ENCODE measurements at regions not wholly inside any gene's neighbourhood (a gene's known extent, or its start where the extent isn't known, plus 50 kb on each side); places are given as distances from the start of the nearest gene placed in this dataset.

DNA sequence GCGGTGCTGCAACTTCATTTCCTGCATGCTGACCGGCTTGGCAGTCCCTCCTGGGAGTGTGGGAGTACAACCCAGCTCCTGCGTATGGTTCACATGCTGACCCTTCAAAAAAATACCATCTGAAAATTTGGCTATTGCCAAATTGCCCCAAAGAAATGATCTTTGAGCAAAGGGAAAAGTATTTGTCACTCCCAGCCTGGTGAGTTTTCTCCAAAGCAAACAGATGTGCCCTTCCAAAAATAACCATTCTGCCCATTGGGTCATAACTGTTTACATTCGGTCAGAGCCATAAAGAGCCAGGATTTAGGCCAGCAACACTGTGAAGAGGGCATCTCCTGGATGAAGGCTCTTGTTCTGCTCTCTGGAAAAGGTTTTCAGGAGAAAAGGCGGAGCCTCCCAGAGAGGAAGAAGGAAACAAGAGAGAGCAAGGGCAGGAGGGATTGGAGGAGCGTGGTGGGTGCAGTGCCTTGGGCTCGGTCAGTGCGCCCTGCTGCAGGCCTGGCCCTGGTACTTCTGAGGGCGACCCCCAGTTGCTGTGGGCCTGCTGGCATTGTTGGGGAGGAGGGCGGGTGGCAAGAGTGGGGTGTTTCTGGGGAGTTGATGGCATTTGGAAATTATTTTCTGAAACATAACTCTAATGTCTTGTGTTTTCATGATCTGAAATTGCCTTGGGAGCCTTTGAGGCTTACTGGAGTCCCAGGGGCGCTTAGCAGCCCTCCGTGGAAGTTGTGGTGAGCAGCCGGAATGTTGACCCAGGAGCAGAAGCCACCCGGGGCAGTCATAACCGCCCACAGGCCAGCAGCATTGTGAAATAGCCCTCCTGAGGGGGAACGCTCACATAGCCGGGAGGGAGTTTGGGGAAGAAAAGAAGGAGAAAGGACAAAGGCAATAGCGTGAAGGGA is 248.4 kb downstream of the MYLK4 start:
- DNase-seq, result no peak

DNA sequence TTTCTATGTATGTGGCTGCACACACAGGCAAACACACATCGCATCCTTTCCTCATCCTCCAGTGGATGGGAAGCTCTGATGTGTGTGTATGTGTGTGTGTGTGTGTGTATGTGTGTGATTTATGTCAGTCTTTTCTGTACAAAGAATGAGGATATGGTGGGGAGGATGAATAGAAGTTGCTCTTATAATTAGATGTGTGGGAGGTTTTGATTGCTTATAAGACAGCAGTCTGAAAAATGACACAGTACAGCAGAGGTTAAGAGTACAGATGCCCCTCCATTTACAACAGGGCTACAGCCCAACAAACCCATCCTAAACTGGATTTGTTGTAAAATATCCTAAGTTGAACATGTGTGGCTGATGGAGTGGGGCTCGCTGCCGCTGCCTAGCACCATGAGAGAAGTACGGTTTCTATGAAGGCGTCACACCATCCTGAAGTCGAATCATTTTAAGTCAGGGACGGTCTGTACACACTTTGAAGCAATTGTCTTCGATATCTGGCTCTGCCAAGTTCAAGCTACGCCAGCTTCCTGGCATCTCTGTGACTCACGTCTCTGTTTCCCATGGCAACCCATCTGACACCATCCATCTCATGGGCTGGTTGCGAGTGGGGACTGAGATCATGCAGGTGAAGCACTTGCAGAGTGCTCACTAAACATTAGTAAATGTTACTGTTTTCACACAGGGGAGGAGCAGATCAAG is 252.6 kb downstream of the MYLK4 start:
- peak; percentile 54 for DNase-seq

DNA sequence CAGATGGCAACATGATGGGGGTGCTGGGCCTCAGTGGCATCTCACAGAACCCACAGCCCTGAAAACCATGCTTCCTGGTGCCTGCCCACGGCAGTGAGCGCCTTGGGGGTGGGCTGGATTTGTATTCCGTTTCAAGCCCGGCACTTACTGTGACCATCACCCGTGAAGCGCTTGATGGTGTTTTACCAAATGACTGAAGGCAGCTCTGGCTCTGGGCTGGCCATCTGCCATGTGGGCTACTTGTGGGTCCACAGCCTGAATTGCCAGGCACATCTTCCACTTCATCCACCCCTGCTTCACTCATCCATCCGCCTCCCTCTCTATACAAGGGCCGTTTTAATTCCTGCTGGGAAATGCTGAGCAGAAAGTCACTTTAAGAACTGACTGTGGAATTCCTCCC is 250.9 kb upstream of the GMDS start:
- DNase-seq, result no peak

DNA sequence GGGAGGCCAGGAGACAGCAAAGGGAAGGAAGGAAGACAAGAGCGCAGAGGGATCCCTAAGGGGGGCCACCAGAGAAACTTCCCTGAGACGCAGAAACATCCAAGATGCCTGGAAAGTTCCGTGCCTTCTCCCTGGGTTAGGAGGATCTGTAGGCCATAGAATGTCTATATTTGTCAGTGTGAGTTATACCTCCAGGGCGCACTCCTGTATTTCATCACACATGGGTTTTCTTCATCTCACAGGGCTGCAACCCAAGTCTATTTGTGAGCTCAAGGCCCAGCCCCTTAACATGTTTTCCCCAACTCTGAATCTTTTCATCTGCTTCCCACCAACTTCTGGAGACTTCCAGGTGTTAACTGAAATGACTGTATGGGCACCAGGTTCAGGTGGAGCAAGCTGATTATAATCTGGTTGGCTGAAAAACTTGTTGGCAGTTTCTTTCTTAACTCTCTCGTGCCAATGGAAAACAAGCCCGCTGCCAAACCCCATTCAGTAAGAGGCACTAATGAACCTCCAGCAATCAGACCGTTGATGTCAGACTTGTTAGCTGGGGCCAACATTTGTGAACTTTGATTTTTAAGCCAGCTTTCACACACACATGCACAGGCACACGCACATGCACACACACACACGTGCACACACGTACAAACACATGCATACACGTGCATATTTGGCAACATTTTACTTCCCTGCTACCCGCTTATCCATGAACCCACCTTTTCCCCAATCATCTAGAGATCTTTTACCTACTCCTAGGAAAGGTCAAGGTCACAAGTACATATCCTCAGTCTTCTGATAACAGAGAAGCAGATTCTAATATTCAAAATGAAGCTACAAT is 247.5 kb upstream of the GMDS start:
- no peak for DNase-seq

DNA sequence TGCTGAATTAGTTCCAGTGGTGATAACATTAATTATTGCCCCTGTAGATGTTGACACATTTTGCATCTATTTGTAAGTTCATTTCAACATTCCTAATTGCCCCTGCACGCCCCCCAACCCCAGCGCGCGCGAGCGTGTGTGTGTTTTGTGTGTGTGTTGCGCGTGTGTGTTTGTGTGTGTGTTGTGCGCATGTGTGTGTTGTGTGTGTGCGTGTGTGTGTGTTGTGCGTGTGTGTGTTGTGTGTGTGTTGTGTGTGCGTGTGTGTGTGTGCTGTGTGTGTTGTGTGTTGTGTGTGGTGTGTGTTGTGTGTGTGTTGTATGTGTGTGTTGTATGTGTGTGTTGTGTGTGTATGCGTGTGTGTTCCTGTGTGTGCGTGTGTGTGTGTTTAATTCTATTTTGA is 245.7 kb upstream of the GMDS start:
- no peak for DNase-seq

DNA sequence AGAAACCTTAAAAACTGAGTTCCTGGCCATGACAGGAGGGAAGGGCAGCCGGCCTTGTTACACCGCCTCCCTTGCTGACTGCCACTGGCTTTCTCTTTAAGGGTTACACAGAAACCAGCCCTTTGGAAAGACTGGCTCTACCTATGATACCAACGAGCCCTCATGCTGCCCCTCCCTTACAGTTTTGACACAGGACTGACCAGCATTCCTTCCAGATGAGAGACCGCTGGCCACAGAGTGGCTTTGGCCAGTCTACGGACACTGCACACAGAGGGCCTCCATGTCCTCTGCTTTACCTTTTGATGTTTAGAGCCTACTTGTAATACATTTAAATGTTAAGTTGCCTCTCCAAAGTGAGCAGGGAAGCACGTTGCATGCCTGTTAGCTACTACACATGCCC is 243.2 kb upstream of the GMDS start:
- DNase-seq, result no peak

DNA sequence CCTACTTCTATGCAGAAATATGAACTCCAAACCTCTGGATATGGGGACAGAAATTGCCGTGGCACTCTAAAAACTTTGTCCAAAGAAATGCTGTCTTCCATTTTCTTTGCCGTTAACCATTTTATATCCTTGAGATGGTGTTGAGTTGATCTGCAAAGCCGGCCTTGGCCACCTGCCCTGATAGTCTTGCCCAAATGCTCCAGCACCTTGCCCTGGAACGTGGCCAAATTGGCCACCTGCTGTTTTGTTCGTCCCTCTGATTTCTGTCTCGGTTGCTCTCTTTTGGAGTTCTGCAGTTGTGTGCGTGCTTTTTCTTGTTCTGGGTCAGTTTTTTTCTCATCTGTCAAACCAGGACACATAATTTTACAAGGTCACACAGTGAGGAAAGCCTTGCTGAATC is 239.7 kb upstream of the GMDS start:
- DNase-seq, result peak; percentile 2

DNA sequence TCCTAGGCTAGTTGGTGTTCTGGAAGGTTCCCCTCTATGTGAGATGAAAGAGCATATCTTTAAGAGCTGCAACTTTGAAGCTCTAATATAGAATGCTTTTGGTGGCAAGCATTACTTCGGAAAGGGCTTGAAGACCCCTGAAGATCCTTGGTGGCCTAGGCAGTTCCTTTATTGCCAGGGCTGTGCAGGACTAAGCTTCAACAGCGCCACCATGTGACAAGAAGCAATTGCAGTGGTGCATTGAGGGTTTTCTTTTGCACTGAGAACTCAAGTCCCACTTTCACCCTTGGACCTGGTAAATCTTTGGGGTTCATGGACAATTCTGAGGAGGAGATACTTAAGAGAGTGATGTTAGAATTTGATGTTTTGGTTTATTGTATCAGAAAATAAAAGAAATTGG is 237.4 kb upstream of the GMDS start:
- no peak for DNase-seq

DNA sequence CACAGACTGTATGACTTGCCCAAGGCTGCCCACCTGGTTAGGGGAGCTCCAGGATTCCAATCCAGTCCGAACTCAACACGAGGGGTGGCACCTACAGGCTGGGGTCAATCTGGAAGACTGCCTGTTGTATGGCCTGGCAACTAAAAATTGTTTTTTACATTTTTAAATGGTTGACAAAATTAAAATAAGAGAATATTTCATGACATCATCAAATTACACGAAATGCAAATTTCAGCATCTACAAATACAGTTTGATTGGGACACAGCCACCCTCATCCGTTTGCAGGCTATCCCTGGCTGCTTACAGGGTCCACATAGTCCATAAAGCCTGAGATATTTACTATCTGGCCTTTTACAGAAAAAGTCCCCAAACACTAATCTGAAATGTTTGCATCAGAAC is 235.9 kb upstream of the GMDS start:
- DNase-seq, result no peak

DNA sequence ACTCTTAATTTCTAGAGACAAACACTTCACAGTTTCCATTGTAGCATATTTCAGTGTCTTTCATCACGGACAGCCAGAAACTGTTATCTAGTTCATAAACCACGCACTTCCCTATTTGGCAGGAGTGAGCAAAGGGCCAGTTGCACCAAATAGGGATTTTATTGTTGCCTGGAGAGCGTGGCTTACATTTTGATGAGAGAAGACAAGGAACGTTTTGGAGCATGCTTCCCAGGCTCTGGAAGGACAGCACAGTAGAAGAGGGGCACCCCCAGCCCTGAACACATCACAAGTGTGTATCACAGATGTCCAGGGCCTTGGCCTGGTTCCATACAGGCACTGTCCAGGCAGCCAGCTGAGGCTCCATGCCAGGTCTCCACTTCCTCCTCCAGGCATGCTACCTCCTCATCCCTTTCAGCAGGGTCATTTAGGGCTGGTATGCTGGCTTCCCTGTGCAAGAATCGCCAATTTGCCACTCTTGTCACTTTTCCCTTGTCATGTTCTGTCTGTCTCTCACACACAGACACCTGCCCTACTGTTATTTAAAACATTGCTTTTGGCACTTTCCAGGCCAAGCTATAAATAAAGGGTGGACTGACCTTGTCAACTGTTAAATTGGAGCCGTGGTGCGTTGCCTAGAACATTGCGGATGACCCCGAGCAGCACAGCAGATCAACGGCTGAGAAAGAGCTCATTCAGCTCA is 235.0 kb upstream of the GMDS start:
- DNase-seq, result no peak

DNA sequence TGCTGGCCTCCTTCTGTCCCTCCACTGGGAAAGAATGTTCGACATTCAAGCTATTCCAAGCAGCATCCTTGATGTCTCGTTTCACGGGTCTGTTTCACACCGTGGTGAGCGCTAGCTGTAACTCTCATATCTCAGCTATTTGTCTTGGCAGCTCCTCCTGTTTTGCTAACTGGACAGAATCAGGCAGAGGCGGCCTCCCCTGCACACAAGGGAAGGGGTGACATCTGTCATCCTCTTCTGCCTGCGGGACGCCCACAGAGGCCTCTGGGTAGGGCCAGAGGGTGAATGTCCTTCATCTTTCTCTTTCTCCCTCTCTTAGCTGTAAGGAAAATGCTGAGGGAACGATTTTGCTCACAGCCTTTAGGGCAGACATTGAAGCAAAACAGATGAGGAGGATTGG is 232.8 kb upstream of the GMDS start:
- no peak for DNase-seq

DNA sequence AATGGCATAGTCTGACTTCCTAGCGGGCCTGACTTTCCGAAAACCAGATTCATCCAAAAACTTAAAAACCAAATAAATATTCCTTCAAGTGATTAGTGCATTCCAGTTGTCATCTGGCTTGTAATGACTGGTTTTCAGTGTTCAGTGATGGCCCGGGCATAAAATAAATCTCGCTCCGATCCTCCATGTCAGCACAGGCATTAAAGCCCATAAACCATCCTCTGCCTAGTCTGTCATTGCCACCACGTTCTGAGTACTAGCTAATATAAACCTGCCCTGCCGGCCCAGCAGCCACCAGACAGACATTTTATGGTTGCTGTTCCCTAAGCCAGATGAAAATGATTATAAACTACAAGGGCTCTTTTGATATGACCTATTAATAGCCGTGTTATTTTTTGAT is 232.3 kb upstream of the GMDS start:
- no peak for DNase-seq

DNA sequence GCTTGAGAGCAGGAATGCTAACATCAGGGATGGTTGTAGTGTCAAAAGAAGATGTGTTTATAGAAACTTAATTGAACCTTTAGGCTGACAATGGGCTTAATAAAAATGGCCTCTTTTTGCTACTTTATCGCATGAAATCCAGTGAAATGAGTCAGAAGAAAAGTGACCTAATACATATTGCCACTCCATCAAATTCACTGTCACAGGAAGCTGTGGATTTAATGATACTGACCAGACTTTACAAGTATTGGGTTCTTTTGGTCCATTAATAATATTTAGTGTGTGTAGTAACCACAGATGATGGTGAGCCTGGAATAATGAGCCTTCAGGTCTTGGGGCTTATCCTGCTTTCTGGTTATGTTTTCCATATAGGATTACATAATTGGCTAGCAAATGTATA is 231.8 kb upstream of the GMDS start:
- no peak for DNase-seq

DNA sequence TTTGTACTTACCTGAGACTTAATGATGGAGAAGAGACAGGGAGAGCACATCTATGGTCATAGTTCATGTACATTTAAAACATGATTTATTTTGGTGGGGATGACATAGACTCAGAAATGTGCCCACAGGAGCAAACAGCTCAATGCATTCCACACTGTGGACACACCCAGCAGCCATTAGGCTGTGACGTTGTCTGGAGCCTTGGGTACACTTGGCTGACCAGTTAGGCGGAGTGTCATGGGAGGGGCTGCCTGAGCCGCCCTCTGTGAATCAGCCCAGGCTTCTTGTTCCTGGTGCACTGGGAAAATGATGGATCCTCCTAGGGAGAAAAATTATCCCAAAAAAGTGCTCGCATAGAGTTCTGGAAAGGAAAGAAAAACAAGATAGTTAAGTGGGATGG is 231.0 kb upstream of the GMDS start:
- no peak for DNase-seq

DNA sequence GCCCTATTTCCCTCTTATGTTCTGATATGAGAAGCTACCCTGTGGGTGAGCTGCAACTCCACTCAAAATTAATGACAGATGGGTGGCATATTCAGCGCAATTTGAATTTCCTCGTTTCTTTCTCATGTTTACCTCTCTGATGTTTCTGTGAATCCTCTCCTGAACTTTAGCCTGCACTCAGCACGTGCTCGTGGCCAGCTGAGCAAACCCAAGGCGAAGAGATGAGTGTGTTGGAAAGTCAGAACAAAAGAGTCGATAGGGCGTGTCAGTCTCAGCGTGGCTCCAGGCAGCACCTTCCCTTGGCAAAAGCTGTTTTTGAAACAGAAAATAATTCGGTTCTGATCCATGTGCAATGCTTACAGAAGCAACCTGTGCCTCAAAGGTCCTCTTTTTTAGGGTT is 226.1 kb upstream of the GMDS start:
- DNase-seq, result peak; percentile 34

DNA sequence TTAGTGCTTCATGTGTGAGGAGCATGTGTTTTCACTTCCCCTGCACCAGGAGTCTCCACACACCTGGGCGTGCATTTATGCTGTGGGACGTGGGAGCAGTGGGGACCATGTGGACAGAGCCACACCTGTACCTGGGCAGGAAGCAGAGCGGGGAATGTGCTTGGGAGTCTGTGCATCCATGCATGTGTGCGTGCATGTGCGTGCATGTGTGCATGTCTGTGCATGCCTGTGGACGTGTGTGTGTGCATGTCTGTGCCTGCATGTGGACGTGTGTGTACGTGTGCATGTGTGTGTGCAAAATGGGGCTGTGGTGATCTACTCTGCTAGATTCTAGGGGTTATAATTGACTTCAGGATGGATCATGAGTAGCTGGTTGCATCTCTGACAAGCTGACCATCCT is 224.0 kb upstream of the GMDS start:
- no peak for DNase-seq

DNA sequence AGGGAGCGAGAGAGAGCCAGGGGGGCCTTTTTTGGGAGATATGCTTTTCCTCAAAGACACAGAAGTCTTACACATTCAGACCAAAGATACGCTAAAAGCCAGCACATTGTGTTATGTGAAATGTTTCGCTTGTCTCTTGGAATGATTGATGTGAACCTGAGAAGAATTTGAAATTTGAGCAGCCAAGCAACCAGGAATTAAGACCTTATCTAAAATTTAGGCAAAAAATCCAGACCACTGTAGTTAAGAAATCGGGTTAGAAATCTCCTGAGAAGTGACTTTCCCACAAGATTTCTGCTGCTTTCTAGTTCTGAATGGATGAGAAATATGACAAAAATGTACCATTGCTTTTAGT is 223.2 kb upstream of the GMDS start:
- DNase-seq, result no peak

DNA sequence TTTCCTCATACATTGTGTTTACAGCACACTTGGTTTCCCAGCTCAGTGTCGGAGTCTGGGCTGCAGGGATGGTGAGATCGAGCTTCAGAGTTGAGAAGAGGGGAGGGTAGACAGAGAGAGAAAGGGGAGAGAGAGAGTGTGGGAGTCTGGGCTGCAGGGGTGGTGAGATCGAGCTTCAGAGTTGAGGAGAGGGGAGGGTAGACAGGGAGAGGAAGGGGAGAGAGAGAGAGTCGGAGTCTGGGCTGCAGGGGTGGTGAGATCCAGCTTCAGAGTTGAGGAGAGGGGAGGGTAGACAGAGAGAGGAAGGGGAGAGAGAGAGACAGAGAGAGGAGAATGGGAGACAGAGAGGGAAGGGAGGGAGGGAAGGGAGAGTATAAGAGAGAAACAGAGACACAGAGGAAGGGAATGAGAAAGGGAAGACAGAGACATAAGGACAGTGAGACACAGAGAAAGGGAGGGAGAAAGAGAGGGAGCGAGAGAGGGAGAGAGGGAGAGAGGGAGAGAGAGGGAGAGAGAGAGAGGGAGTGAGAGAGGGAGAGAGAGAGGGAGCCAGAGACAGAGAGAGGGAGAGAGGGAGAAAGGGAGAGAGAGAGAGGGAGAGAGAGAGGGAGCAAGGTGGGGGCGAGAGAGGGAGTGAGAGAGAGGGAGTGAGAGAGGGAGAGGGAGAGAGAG is 222.7 kb upstream of the GMDS start:
- DNase-seq, result no peak

DNA sequence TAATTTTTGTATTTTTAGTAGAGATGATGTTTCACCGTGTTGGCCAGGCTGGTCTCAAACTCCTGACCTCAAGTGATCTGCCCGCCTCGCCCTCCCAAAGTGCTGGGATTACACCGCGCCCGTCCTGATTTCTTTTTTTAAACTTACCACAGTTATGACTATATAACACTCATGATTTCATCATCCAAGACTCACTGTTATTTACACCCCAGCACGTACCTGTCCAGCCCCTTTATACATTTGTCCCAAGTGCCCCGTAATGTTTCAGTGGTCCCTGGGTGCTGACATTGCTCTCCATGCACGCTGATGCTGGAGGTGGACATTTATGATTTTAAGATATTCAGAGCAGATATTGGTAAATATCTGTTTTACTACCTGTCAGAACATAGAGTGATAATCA is 219.9 kb upstream of the GMDS start:
- no peak for DNase-seq

DNA sequence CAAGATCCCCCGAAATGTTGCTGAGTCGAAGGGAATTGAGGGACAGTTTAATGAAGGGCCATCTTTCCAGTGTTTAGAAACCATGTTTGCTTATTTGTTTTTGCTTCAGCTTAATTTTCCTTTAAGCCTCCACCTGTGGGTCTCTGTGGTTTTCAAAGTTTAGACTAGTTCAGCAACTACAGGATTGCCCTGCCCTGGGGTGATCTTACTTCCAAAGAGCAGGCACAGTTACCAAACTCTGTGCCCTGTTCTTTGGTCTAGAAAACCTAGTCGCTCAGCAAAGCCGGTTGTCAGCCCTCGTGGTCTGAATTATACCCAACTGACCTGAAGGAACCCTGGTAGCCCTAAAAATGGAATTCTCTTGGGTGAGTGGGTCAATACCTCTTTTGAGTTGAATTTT is 219.2 kb upstream of the GMDS start:
- no peak for DNase-seq

DNA sequence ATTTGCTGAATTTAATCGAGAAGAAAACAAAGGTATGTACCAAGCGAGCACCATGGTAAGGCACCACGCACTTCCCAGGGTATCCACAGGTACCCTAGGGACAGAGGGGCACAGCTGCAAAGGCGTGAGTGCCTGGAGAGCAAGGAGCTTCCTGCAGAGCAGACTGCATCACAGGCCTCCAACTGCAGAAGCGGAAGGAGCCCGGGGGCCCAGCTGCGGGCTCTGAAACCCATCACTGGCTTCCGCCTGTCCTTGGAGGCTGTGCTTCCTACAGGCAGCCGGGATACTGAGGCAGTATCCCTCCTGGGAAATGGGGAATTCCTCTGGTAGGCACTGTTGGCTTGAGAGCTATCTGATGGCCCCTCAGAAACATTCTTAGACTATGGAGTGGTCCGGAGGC is 217.4 kb upstream of the GMDS start:
- DNase-seq, result no peak

DNA sequence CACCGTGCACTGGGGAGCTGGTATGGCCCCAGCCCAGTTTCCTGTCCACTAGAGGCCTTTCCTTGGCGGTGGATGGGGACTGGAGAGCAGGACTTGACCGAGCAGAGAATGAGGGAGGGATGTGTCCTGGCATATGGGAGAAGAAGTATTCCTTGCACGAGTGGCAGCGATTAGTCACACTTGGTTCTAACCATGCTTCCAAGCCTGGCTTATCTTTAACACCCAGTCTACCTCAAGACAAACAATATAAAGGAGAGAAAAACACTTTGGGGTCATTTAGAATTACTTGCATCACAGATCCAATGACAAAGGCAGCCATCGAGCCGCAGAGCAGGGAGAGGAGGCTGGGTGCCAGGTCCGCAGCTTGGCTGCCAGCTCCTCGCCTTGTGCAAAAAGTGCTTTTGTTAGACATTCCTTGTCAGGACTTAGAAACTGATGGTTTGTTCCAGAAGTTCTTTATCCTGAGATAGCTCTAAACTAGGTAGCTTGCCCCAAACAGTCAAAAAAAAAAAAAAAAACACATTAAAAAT is 214.9 kb upstream of the GMDS start:
- no peak for DNase-seq

All from DMS153 (cell line).